ENCODE measurements at regions not wholly inside any gene's neighbourhood (a gene's known extent, or its start where the extent isn't known, plus 50 kb on each side); places are given as distances from the start of the nearest gene placed in this dataset.

DNA sequence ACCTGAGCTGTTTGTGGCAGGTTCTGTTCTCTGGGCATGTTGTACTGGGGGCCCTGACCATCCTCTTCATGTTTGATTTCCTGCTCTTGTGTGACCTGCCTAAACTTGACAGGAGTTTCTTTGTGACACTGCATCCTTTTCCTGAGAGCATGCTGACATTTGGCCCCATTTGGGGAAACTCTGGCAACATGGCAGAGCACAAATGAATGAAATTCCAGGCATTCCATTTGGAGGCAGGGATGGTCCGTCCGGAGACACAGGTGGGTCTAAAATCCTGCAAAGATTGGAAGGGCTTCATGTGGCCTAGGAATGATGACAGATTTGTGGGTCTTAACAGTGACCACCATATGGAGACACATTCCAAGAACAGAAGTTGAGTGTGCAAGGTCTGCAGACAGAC is 184.0 kb downstream of the FCRL5 start:
- no peaks in the 10 kb centered on the region for H3K36me3 ChIP-seq (replicated peaks in 1 of 2; ENCODE audit: control insufficient read depth in 1 of 2, insufficient read depth in 2 of 2, low read length in 1 of 2)
- no peak overlapping the region for H2AFZ ChIP-seq (ENCODE audit: low read depth)
- DNase-seq, result no peak
- H3K4me2 ChIP-seq, result no peak overlapping the region
- H3K27me3 ChIP-seq (ENCODE audit: insufficient read depth), result peaks cover 7% of the 10 kb centered on the region; the same call in 1 of the 2 replicates
- ChIA-PET CTCF (interaction anchor here (0.6 to 3.0 kb wide), 4 partner anchors 87 to 130 kb away, joined by 3 to 16 read pairs (median 4); no protein-coding TSS in a partner anchor), POLR2A (no interaction called here)
- H4K20me1 ChIP-seq (ENCODE audit: insufficient read depth), result no peaks in the 10 kb centered on the region
- H3K4me3 ChIP-seq (ENCODE audit: low read depth in 2 of 2, low read length in 1 of 2), result no peak overlapping the region
- no peak overlapping the region for H3K27ac ChIP-seq (ENCODE audit: low read depth in 2 of 2, low read length in 1 of 2)
- H3K4me1 ChIP-seq (ENCODE audit: control insufficient read depth in 1 of 2, insufficient read depth in 2 of 2, low read depth in 1 of 2, low read length in 1 of 2), result no peaks in the 10 kb centered on the region
- H3K9me2 ChIP-seq, result no peaks in the 10 kb centered on the region
- no peaks in the 10 kb centered on the region for H3K9me3 ChIP-seq
- H3F3A ChIP-seq (replicated peaks; ENCODE audit: insufficient read depth), result no peaks in the 10 kb centered on the region
- no peaks in the 10 kb centered on the region for H3K79me2 ChIP-seq (ENCODE audit: insufficient read depth)
- no peak overlapping the region for H3K9ac ChIP-seq
- WGBS (ENCODE audit: low lambda C conversion rate), result 0% methylated on average over 2 of the region's 2 CpGs
- TF ChIP-seq RFX5 (IDR thresholded peaks at IDR 0.05; ENCODE audit: low read length), result no peak
- no peak for TF ChIP-seq TEAD4 (IDR thresholded peaks at IDR 0.05; ENCODE audit: borderline replicate concordance, insufficient read depth)
- no peak for TF ChIP-seq NRF1 (IDR thresholded peaks at IDR 0.05; ENCODE audit: low read depth, low read length)
- TF ChIP-seq POLR2AphosphoS5 (IDR thresholded peaks at IDR 0.05; ENCODE audit: low read depth, low read length), result no peak
- TF ChIP-seq FOXJ3 (CRISPR knock-in tag; IDR thresholded peaks at IDR 0.05), result no peak
- TF ChIP-seq RCOR1 (IDR thresholded peaks at IDR 0.05; ENCODE audit: low read length), result no peak
- TF ChIP-seq RXRA (IDR thresholded peaks at IDR 0.05; ENCODE audit: borderline replicate concordance, low read depth), result no peak
- no peak for TF ChIP-seq CTCF (IDR thresholded peaks at IDR 0.05)
- TF ChIP-seq FOSL2 (IDR thresholded peaks at IDR 0.05; ENCODE audit: borderline replicate concordance, low read depth), result no peak
- no peak for TF ChIP-seq GABPA (IDR thresholded peaks at IDR 0.05; ENCODE audit: low read depth)
- TF ChIP-seq CHD2 (IDR thresholded peaks at IDR 0.05; ENCODE audit: low read length, partially characterized antibody), result no peak
- no peak for TF ChIP-seq TCF12 (IDR thresholded peaks at IDR 0.05)
- TF ChIP-seq PBX3 (IDR thresholded peaks at IDR 0.05), result no peak
- TF ChIP-seq USF1 (IDR thresholded peaks at IDR 0.05; ENCODE audit: borderline replicate concordance, low read depth), result no peak

GRCh38 chr1:157367870-157368269 is 184.4 kb downstream of the FCRL5 start:
- CTCF ChIA-PET, result interaction anchor here (1.0 kb wide), 1 partner anchor 88 kb away, joined by 3 read pairs; no protein-coding TSS in a partner anchor
- TF ChIP-seq YY1 (IDR thresholded peaks at IDR 0.05; ENCODE audit: low read depth) (no peak), RAD21 (IDR thresholded peaks at IDR 0.05; ENCODE audit: low read length) (no peak), PBX3 (IDR thresholded peaks at IDR 0.05) (no peak), TCF12 (IDR thresholded peaks at IDR 0.05) (no peak), REST (IDR thresholded peaks at IDR 0.05; ENCODE audit: low read depth, low read length) (no peak), TAF1 (IDR thresholded peaks at IDR 0.05; ENCODE audit: borderline replicate concordance, low read depth, low read length) (no peak), IRF3 (IDR thresholded peaks at IDR 0.05; ENCODE audit: low read depth, low read length) (no peak)

More at GRCh38 chr1:157367870-157368269, 184.4 kb downstream of the FCRL5 start:
- Histone ChIP-seq H3K9me2 (no peaks in the 10 kb centered on the region), H3K27me3 (ENCODE audit: insufficient read depth) (peaks cover 7% of the 10 kb centered on the region; the same call in 1 of the 2 replicates), H3K79me2 (ENCODE audit: insufficient read depth) (no peaks in the 10 kb centered on the region), H3K4me2 (no peak overlapping the region), H4K20me1 (ENCODE audit: insufficient read depth) (no peaks in the 10 kb centered on the region), H2AFZ (ENCODE audit: low read depth) (no peak overlapping the region), H3K4me3 (ENCODE audit: low read depth in 2 of 2, low read length in 1 of 2) (no peak overlapping the region), H3F3A (replicated peaks; ENCODE audit: insufficient read depth) (no peaks in the 10 kb centered on the region), H3K27ac (ENCODE audit: low read depth in 2 of 2, low read length in 1 of 2) (no peak overlapping the region), H3K9me3 (no peaks in the 10 kb centered on the region), H3K36me3 (replicated peaks in 1 of 2; ENCODE audit: control insufficient read depth in 1 of 2, insufficient read depth in 2 of 2, low read length in 1 of 2) (no peaks in the 10 kb centered on the region), H3K9ac (no peak overlapping the region), H3K4me1 (ENCODE audit: control insufficient read depth in 1 of 2, insufficient read depth in 2 of 2, low read depth in 1 of 2, low read length in 1 of 2) (no peaks in the 10 kb centered on the region)
- DNase-seq, result no peak
- POLR2A ChIA-PET, result no interaction called here

Data from SK-N-SH (cell line).